HT-29 (cell line): ENCODE measurements at regions not wholly inside any gene's neighbourhood (a gene's known extent, or its start where the extent isn't known, plus 50 kb on each side); places are given as distances from the start of the nearest gene placed in this dataset.
"Not testable (repeated sequence)": the region's sequence is repeated elsewhere in the genome, so short reads cannot be mapped to it uniquely, and the experiment has no call there.

ENCODE experiments used
- DNase-seq: peaks from one replicate; pipeline ENCODE4 v3.0.0-alpha.2; 2015; ENCODE audit warnings: low spot score

GRCh38 chr5:110918683-110919082, 152.8 kb upstream of the TSLP start:
- DNase-seq, result no peak

DNA sequence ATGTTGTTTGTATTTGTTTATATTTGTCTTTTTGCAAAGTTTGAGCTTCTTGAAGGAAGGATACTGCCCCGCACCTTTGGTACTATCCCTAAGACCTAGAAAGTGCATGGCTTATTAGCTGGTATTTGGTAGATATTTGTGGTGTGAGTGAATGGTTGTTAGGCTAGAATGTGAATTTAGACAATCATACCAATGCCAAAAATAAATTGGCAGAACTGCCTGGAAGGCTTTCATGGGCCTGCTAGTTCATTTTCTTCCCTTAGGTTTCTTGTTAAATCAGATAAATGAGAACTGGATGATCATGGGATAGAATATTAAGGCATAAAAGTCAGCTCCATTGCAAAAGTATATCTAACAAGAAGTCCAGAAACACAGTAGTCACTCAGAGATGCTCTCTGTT, 147.5 kb upstream of the TSLP start:
- DNase-seq, result no peak

DNA sequence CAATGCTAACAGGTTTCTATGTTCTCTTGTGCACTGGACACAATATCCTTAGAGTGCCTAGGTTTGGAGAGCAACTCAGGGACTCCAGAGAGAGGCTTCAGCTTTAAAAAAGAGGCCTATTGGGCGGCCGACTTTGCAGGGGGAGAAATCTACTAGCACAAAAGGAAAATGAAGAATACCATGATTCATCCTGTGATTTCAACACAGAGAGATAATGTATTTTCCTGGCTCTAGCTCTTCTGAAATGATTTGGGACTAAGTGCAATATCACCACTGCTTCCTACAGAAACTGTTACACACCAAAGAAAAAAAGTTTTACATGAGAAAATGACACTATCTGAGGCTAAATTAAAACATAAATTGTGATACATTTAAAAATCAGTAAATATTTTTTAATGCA, 146.1 kb upstream of the TSLP start:
- no peak for DNase-seq

DNA sequence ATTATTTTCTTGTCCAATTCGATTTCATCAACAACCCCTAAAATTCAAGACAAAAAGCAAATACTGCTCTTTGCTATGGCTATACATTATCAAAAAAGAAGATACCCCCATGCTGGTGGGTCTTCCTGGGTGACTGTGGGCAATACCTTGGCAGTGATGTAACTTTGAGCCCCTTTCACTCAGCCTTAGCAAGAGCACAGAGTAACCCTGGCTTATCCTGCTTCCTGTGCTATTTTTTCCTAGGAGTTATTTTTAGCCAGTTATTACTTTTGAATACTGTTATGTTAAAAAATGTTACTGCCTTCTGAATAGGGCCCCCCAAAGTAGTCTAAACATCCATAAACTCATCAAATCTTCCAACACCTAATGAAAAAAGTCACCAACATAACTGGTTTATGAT, 145.6 kb upstream of the TSLP start:
- DNase-seq, result no peak

DNA sequence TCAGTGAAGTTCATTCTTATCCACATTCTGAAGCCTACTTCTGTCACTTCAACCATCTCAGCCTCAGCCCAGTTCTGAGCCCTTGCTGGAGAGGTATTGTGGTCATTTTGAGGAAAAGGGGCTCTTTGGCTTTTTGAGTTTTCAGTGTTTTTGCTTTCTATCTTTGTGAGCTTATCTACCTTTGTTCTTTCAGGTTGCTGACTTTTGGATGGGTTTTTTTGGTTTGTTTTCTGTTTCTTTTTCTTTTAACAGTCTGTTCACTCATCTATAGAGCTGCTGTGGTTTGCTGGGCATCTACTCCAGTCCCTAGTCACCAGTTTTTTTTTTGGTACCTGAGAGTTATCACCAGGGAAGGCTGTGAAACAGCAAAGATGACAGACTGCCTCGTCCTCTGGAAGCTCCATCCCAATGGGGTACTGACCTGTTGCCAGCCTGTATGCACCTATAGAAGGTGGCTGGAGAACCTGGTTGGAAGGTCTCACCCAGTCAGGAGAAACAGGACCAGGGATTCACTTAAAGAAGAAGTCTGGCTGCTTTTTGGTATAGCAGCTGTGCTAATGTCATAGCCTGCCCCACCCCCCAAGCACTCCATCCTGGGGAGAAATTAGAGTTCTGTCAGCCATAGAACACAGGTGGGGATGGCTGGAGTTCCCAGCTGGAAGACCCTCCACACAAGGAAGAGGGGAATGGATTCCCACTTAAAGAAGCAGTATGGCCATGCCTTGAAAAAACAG, 138.6 kb upstream of the TSLP start:
- DNase-seq, result no peak

- DNase-seq, result no peak
These were observed 131.4 kb upstream of the TSLP start for GRCh38 chr5:110940136-110940535.

DNA sequence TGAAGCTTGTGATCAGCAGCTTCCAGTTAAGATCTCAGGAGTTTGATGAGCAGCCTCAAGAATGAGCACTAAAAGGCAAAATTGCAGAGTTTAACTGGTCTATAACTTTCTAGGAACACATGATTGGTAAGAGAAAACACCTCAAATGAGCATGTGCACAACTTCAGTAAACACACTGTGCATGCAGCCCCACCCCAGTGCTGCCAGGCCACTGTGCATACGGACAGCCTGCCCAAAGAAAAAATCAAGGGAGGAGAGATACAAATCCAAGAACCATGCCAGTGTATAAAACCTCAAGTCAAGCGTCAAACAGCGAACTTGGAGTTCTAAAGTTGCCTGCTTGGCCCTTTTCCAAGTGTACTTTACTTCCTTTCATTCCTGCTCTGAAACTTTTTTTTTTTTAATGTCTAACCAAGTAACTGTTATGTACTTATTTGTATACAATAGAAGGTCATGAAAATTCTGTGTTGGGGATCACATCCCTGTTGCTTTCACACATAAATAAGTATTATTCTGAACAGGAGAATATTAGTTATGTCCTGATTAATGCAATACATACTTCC, 125.6 kb upstream of the TSLP start:
- DNase-seq, result no peak

GRCh38 chr5:110951373-110951791, 120.1 kb upstream of the TSLP start:
- no peak for DNase-seq

GRCh38 chr5:110956280-110956912, 115.1 kb upstream of the TSLP start:
- no peak for DNase-seq

- DNase-seq, result no peak
These were observed 114.3 kb upstream of the TSLP start for GRCh38 chr5:110956913-110957813.

DNA sequence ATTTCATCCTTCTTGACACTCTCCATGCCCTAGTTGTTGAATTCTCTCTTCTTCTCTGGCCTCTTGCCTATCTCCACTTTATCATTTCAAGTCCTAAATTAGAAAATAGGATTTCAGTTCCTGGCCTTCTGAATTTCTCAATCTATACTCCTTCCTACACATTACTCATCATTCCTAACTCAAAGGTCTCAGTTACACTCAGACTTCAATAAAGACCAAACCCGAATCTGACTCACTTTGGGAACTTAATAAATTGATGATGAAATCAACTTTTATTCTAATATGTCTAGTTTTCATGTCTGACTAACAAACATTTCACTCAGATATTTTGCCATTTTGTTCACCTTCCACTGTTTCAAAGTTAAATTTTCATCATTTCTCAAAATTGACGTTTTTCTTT, 113.6 kb upstream of the TSLP start:
- no peak for DNase-seq

- DNase-seq, result no peak
These were observed 108.0 kb upstream of the TSLP start for GRCh38 chr5:110963495-110963894.

GRCh38 chr5:110965773-110966581, 105.5 kb upstream of the TSLP start:
- DNase-seq, result no peak

DNA sequence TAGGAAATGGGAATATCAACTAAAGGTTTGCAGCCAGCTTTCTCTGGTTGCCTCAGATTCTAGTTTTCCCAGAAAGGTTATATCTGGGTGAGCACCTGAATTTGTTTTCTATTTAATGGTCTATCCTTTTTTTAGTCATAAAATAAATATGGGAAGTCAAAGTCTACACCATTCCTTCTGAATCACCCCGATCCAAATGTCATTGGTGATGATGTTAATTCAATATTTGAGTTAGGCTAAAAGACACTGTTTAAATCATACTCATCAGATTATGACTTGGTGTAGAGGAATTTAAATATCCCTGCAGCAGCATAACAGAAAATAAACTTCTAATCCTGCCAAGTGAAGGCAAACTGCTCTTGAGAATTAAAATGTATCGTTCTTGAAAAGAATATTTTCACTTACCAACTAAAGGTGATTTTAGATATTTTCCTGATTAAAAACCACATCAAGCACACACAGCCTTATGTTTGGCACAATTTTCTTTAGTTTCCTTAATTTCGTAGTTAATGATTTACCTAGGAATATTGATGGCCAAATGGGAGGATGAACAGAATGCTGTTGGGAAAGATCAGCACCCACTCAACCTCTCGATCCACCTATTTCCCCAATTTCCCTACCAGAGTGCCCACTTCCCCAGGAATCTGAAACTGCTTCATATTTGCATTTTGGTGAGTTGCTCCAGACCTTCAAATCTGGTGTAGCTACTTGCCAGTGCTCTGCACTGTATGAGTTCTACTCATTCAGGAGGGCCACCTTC, 103.1 kb upstream of the TSLP start:
- peak; percentile 32 for DNase-seq

GRCh38 chr5:110969502-110969901, 102.0 kb upstream of the TSLP start:
- DNase-seq, result no peak

- DNase-seq, result no peak
These were observed 98.0 kb upstream of the TSLP start for GRCh38 chr5:110973510-110973909.

- no peak for DNase-seq
These were observed 93.6 kb upstream of the TSLP start for GRCh38 chr5:110977915-110978314.

DNA sequence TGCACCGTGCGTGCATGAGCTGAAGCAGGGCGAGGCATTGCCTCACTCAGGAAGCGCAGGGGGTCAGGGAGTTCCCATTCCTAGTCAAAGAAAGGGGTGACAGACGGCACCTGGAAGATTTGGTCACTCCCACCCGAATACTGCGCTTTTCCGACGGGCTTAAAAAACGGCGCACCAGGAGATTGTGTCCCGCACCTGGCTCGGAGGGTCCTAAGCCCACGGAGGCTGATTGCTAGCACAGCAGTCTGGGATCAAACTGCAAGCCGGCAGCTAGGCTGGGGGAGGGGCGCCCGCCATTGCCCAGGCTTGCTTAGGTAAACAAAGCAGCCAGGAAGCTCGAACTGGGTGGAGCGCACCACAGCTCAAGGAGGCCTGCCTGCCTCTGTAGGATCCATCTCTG, 85.6 kb upstream of the TSLP start:
- DNase-seq, result not testable (repeated sequence)

DNA sequence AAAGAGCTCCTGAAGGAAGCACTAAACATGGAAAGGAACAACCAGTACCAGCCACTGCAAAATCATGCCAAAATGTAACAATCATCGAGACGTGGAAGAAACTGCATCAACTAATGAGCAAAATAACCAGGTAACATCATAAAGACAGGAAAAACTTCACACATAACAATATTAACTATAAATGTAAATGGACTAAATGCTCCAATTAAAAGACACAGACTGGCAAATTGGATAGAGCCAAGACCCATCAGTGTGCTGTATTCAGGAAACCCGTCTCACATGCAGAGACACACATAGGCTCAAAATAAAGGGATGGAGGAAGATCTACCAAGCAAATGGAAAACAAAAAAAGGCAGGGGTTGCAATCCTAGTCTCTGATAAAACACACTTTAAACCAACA, 83.9 kb upstream of the TSLP start:
- DNase-seq, result not testable (repeated sequence)

- DNase-seq, result no peak
These were observed 74.8 kb upstream of the TSLP start for GRCh38 chr5:110996742-110997141.

- DNase-seq, result no peak
These were observed 69.5 kb upstream of the TSLP start for GRCh38 chr5:111002036-111002435.
